PC-3 (cell line): ENCODE measurements at regions not wholly inside any gene's neighbourhood (a gene's known extent, or its start where the extent isn't known, plus 50 kb on each side); places are given as distances from the start of the nearest gene placed in this dataset.

Source experiments
- EZH2 ChIP-seq: fragments of 300-600 bp; sonication (generic); IDR thresholded peaks from one replicate; pipeline ENCODE4 v1.6.1; 2017; ENCODE audit warnings: antibody characterized with exemption, mild to moderate bottlenecking, low read length; ENCODE audit not compliant: unreplicated experiment
- TF ChIP-seq, protein P1 (sequence below): fragments of 300-600 bp; sonication (generic); conservative IDR thresholded peaks from 2 replicates; pipeline ENCODE4 v1.5.1; 2017; ENCODE audit warnings: antibody characterized with exemption, low read depth, mild to moderate bottlenecking, low read length

DNA sequence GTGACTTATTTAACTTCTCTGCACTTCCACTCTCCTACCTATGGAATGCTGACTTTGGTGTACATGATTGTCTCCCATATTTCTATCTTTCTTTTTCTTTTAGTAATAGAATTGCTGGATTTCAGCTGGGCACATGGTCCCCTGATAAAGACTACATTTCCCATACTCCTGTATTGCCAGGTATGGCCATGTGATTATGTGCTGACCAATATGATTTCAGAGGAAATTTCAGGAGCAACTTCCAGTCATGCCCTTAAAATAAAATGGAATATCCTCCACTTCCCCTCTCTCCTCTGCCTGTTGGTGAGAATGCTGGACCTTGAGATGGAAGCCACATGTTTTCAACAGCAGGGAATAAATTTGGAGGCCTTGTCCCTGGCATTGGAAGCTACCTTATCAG, 130.7 kb upstream of the IGSF21 start:
- TF ChIP-seq, protein P1, sequence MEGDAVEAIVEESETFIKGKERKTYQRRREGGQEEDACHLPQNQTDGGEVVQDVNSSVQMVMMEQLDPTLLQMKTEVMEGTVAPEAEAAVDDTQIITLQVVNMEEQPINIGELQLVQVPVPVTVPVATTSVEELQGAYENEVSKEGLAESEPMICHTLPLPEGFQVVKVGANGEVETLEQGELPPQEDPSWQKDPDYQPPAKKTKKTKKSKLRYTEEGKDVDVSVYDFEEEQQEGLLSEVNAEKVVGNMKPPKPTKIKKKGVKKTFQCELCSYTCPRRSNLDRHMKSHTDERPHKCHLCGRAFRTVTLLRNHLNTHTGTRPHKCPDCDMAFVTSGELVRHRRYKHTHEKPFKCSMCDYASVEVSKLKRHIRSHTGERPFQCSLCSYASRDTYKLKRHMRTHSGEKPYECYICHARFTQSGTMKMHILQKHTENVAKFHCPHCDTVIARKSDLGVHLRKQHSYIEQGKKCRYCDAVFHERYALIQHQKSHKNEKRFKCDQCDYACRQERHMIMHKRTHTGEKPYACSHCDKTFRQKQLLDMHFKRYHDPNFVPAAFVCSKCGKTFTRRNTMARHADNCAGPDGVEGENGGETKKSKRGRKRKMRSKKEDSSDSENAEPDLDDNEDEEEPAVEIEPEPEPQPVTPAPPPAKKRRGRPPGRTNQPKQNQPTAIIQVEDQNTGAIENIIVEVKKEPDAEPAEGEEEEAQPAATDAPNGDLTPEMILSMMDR: no peak
- TF ChIP-seq EZH2: no peak
